Inflammatory macrophage treated with lipopolysaccharide for 1 hour (primary cell): ENCODE measurements at regions not wholly inside any gene's neighbourhood (a gene's known extent, or its start where the extent isn't known, plus 50 kb on each side); places are given as distances from the start of the nearest gene placed in this dataset.
"Not testable (repeated sequence)": the region's sequence is repeated elsewhere in the genome, so short reads cannot be mapped to it uniquely, and the experiment has no call there.

Experiments
- DNase-seq, 2 donors: peaks; one replicate each; pipeline ENCODE4 v3.0.0-alpha.2; 2020 to 2022

DNA sequence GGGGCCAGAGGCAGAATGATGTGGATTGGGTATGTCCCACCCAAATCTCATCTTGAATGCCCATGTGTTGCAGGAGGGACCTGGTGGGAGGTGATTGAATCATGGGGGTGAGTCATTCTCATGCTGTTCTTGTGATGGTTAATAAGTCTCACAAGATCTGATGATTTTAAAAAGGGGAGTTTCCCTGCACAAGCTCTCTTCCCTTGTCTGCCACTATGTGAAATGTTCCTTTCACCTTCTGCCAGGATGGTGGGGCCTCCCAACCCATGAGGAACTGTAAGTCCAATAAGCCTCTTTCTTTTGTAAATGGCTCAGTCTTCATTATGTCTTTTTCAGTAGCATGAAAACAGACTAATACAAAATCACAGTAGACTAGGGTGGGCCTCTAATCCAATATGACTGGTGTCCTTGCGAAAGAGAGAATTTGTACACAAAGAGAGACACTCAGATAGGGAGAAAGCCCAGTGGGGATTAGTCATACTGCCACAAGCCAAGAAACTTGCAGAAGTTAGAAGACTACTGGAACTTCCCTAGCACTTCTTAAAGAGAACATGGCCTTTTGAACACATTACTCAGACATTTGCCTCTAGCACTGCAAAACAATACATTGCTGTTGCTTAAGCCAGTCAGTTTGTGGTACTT lies 68.4 kb downstream of the ANXA1 start:
- DNase-seq = peak; percentile 93 to 99

DNA sequence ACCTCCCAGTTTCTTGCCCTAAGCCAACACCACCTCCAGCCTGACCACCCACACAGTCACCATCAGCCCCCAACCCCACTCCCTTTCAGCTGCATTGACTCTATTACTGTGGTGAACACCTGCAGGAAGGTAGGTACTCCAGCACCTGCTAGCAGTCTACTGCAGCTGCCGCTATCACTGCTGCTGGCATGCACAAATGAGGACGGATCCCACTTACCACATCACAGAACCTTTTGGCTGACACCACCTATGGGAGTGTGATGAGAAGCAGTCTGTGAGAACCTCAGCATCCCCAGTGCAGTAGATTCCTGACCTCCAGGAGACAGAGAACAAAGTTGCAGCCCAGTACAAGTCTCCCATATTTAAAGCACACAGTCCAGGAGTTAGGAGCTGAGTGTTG lies 71.9 kb downstream of the ANXA1 start:
- no peak for DNase-seq

DNA sequence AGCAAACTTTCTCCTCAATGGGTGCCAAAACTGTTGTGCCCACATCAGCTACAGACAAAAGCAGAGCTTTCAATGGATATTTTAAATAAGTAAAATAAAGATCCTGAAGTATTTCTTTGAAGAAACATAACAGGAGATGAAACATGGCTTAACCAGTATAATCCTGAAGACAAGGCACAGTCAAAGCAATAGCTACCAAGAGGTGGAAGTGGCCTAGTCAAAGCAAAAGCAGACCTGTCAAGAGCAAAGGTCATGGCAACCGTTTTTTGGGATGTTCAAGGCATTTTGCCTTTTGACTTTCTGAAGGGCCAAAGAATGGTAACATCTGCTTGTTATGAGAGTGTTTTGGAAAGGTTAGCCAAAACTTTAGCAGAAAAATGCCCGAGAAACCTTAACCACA lies 77.9 kb downstream of the ANXA1 start:
- DNase-seq = no peak

DNA sequence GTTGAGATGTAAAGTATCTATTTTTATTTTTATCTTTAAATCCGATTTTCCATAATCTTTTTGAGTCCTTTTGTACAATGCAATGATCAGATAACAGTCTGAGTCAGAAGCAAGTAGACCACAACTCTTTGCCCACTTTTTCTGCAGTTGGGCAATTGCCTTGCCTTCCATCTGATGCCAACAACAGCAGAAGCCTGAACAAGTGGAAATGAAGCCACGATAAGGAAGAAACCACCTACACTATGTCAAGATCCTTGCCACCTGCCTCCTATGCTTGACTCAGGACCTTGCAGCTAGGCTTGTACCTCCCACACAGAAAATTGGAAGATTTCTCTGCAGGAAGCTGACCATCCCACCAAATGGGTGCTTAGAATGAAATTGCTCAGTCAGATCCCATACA lies 78.6 kb downstream of the ANXA1 start:
- DNase-seq = peak in 1 of 2 donors; percentile 31

DNA sequence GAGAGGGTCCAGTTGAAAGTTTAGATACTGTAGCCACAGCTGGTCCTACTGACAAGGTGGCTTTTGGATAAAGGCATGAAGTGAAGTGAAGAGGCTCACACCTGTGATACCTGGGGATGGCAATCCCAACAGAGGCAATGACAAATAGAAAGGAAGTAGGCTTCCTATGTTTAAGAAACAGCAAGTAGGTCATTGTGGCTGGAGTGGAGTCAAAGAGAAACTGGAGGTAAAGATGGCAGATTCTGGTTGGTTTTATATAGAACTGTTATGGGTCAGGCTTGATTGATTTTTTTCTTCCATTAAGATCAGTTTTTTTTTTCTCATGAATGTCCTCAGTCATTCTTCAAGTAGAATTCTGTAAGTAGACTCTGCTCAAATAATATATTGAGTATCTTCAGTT lies 79.5 kb downstream of the ANXA1 start:
- no peak for DNase-seq

DNA sequence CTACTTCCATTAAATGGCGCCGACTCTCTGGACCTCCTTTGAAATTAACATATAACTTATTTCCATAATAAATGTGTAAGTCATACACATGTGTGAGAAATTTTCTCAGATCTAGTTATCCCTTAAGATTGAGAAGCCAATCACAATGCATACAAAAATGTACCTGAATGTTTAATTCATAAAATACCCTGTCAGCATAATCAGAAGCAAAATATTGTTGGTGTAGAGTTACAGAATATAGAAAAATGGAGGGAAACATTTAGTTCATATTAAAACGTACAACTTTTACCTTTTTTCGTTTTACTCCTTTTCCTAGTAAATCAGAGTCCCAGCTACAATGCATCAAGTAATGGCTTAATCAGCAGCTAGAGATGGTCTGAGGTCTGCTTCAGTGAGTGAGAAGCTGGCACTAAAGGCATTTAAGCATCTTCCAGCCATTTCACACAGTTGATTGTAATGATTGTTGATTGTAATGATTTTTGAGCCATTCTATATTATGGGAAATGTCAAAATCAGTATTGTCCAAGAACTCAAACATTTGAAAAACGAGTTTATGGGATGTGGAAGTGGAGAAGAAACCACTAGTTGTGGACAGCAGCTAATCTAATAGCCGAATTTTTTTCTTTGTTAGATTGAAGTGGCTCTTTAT lies 81.8 kb downstream of the ANXA1 start:
- no peak for DNase-seq

DNA sequence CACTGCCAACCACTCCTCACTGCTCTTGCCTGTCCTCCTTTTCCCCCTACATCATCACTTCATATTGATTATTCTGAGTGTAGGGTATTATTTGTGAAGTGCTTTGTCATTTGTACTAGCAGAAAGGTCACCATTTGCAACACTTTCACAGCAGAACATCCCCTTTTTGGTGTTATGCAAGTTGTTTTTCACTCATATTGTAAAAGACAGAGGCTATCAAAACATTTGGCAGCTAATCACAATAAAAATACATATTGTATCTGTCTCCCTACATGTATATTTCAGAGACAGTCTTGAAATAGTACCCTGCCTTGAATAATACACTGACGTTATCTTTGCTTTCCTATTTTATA lies 82.3 kb downstream of the ANXA1 start:
- DNase-seq = peak; percentile 45 to 55

DNA sequence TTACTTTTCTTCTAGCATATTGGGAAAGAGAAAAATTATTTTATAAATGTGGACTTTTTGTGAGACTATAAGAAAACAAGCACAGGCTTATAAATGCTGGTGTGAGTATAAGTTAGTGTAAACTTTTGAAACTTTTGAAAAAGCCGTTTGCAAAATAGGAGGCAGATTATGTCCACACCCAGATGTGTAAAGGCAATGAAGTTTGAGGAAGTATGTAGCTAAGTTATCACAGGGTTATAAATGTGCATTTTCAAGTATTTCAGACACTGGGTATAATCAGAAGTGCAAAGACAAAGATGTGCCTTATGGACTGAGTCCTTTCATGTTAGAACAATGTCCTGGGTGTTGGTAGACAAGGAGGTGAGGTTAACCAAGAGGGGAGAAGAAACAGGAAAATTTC lies 85.5 kb downstream of the ANXA1 start:
- DNase-seq = peak; percentile 26 to 66

DNA sequence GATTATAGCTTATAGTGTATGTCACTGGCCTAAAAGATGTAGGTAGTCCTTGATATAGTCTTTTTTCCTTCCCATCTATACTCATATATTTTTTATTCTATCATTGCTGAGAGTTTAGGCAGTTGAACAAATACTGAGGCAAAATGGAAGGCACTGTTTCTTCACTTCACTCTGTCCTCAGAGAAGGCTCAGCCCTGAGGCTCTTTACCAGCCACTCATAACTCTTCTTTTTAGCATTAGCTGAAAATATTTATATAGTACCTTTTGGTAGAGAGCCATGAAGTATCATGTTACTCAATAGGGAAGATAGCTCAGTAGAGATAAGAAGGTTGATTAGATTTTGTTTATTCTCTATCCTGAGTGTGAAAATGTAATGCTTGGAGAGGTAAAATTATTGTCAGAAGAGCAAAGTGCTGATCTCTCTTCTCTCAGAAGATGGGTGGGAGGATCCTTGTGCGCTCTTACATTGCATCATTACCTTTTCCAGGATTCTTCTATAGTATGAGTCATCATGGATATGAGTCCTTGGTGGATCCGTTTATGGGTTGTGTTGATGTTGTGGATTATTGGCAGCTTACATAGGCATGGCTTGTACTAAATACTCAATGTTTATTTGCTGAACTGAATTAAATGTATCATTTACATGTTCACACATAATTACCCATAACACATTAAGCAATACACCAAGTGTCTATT lies 88.1 kb downstream of the ANXA1 start:
- DNase-seq = no peak

DNA sequence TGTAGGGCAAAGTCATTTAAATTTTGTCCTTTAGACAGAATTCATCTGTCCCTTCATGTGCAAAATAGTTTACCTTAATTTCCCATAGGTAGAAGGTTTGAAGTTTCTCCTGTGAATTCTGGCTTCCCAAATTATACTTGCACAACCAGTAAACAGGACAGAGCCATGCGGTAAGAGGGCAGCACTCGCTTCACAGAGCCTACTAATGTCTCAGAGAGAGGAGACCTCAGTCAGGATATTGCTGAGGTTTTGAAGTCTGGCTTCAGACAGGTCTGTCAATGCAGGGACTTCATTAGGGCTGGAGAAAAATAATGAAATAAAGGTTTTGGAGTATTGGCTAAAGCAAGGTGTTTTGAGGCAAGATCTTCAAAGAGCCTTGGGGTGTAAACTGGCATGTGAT lies 91.4 kb downstream of the ANXA1 start:
- DNase-seq = no peak

DNA sequence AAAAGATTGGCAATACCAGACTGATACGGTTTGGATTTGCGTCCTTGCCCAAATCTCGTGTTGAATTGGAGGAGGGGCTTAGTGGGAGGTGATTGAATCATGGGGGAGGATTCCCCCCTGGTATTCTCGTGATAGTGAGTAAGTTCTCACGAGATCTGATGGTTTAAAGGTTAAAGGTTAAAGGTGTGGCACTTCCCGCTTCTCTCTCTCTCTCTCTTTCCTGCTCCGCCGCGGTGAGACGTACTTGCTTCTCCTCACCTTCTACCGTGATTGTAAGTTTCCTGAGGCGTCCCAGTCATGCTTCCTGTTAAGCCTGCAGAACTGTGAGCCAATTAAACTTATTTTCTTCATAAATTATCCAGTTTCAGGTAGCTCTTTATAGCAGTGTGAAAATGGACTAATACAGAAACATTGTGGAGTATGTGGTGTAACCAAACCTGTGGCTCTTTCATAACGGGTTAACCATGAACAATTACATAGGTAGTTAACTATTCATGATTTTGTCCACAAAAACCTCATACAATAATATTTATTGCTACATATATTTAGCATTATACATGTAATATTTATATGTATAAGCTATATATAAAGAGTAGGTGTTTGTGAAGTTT lies 107.5 kb downstream of the ANXA1 start:
- no peak for DNase-seq

DNA sequence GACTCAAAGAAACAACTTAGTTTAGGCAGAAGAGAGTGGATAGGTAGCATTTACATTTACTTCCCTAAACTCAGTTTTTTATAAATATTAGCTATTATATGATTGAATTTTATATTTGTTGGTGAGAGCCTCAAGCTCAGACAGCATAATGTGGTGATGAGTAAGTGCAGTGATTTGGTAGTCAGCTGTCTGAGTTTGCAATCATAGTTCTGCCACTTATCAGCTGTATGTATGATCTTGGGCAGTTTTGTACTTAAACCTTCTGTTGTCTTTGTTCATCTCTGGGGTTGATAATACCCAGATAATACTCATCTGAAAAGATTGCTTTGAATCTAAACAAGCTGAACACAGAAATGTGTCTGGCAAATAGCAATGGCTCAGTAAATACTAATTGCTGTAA lies 108.8 kb downstream of the ANXA1 start:
- no peak for DNase-seq

DNA sequence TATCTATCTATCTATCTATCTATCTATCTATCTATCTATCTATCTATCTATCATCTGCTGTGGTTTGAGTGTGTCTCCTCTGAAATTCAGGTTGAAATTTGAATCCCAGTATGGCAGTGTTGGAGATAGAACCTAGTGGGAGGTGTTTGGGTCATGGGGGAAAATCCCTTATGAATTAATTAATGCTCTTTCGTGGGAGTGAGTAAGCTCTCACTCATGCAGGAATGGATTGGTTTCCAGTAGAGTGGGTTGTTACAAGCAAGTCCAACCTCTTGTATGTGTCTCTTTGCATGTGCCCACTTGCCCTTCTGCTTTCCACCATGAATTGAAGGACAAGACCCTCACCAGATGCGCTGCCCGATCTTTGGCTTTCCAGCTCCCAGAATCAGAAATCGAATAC lies 113.0 kb downstream of the ANXA1 start:
- DNase-seq = peak in 1 of 2 donors; percentile 30

DNA sequence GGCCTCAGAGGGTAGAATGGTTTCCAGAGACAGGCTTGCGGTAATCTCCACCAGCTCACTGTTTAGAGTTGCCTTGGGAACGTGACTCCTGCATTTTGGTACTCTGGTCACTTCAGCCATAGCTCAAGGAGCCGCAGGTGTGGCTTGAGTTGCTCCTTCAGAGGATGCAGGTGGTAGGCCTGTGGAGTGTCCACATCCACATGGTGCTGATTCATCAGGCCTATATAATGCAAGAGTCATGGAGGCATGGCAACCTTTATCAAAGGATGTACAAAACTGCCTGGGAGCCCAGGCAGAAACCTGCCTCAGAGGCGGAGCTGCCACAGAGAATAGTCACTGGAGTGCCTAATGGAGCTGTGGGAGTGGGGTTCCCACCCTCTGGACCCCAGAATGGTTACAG lies 114.2 kb downstream of the ANXA1 start:
- DNase-seq = no peak

DNA sequence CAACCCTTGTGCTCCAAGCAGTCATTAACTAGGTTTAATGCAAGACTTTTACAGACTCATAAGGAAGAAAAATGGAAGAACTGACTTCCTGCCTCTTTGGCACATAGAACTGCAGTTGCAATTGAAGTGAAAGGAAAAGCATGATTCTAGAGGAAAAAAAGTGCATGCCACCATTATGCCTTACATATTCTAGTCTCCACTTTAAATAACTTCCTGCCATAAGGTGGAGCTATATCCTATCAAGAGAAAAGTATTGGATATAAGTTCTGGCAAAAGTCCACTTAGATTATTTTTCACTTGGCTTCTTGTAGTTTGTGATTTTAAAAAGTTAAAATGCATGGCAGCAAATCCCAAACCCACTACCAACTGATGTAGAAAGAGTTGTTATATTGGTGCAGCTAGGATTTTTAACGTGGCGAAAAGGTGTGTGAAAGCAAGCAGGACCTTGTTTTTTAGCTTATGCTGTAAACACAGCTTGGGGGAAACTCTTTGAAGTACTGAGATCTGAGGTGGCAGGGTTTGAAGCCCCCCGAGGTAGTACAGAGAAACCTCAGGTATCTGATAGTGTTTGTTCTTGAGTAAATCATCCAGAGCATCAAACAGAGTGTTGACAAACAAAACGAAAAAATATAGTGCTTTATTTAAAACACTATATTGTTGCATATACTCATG lies 117.9 kb downstream of the ANXA1 start:
- peak; percentile 30 to 43 for DNase-seq

DNA sequence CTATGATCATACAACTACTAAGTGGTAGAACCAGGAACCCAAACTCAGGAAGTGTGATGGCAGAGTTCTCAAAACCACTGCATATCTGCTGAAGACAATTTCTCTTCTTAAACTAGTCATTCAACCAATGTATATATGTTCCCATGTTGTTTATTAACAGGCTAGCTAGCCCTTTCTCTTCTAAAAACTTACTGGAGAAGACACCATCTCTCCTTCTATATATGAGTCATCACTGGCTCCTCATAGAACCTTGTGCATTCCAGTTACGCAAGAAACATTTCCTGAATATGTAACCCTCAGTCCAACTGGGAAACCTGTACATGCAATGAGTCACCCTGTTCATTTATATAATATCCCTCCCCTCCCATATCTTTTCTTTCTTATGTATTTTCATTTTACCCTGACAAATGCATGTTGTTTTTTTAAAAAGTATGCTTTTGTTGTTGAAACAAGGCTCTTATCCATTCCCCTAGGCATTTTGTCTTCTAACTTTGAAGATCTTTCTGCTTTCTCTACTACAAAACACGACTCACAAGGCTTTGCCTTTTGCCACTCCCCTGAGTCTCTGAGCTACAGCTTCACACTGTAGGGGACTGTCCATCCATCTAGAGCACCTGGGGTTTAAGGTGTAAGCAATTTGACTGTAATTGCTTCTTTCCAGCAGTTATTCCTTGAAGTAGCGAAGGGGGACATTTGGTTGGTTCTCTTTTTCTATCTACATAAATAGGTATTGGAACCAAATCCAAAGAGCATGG lies 119.5 kb downstream of the ANXA1 start:
- peak; percentile 71 to 87 for DNase-seq

DNA sequence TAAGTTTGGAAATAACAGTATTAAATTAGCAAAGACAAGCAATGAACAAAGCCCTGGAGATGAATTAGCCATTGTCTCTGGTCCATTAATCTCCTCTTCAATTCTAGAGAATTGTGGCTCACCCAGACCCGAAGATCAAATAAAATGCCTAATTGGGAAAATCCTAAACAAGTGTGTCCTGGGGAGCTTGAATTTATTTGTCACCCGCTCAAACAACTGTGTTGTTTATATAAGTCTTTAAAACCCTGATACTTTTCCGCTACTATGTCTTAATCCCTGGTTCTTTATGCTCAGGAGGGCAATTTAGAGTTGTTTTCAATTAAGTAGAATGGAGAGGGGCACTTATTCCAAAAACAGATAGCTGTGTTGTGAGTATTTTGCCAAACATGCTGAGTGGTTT lies 128.4 kb downstream of the ANXA1 start:
- DNase-seq = no peak

DNA sequence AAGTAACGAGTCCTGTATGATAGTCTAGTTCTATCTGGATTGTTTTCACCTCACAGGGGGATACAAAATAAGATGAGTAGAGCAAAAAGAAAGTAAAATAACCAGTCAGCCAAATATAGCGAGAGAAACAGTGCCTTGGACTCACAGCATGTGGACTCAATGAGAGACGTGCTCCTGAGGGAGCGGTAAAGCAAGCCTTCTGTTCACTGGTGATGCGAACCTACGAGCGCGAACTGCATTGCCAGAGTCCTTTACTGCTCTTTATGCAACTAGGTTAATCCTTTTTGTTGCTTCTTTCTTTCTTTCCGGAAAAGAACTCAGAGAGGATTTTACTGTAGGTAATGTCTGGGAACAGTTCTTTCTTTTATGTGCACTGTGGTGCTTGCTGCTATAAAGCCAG lies 132.7 kb downstream of the ANXA1 start:
- no peak for DNase-seq

DNA sequence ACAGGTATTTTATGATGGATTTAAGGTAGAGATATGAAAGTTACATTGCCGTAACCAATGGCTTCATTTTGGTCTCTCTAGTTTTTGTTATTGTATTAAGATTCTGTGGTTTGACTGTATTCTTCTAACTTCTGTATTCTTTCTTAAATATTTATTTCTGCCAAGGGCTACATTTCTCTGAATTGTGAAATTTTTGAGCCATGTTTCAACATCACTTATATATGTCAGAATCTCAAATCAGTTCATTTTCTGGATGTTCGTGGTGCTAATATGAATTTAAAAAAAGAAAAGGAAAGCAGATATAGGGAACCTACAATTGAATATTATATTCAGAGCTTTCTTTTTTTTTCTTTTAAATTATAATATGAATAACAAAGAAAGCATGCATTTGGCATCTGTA lies 142.7 kb downstream of the ANXA1 start:
- DNase-seq = peak; percentile 13 to 29

DNA sequence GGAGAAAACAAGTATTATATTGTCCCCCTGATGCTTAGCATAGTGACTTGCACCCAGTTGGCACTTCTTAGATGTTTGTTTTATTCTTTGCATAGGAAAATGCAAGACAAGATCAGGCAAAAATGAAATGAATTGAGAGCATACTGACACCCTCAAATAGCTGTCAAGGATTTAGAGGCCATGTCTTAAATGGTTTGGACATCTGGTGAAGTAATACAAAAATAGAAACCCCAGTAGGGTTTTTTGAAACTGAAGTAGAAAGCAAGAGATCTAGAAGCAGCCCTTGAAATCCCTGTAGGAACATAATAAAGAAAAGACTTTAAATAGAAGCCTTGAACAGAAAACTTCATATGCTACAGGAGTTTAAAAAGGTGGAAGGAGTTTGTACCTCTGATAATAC lies 174.3 kb downstream of the ANXA1 start:
- DNase-seq = no peak

DNA sequence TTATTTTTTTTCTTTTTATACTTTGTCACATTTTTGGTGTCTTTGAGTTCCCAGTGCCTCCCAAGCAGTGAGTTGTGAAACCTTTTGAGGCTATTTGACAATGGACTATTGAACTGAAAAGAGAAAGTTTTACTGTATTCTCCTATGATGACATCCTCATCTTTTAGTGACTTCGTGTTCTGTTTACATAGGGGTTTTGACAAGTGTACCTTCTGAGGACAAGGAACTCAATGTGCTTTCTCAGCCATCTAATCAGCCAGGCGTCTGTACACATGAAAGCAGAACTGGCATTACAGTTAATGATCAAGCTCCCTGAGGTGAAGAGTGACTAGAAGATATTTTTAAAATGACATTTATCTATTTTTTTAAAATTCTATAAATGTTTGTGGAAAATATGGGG lies 175.5 kb downstream of the ANXA1 start:
- DNase-seq = no peak

DNA sequence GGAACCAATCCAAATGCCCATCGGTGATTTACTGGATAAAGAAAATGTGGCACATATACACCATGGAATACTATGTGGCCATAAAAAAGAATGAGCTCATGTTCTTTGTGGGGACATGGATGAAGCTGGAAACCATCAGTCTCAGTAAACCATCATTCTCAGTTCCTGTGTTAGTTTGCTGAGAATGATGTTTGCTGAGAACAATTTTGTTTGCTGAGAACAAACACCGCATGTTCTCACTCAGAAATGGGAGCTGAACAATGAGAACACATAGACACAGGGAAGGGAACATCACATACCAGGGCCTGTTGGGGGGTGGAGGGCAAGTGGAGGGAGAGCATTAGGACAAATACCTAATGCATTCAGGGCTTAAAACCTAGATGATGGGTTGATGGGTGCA lies 185.5 kb downstream of the ANXA1 start:
- DNase-seq = not testable (repeated sequence)

DNA sequence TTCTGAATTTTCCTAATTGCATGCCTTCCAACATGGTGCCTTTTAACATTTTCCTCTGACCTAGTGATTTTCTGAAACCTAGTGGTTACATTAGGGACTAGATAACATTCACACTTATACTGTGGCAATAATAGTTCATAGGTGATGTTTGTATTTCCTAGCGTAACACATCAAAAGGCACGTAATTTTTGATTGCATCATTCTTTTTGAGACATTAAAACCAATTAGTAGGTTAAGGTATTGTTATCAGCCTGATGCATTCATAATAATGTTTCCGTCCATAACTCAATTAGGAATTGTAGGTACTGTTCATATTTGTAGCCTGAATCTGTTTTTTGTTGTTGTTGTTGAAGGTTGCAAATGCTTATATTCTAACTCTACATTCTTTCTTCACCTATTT lies 192.4 kb downstream of the ANXA1 start:
- DNase-seq = no peak
